Body of pancreas (tissue), 4 donors: ENCODE measurements at regions not wholly inside any gene's neighbourhood (a gene's known extent, or its start where the extent isn't known, plus 50 kb on each side); places are given as distances from the start of the nearest gene placed in this dataset.

ENCODE experiments used
- ATAC-seq: fragments of 150-250 bp; one replicate; pipeline ENCODE4 v1.9.1; 2016
- DNase-seq, 4 donors: peaks; one replicate each; pipeline ENCODE4 v3.0.0-alpha.2; 2019
- H3K27ac ChIP-seq, 4 donors: fragments of 200-600 bp; sonication (generic); 1 replicate in 3 of 4; 2 replicates in 1 of 4; pipeline versions ENCODE4 v1.5.1 to v1.6.1; 2016 to 2019; ENCODE audit warnings: mild to moderate bottlenecking in 1 of 4, mixed read lengths in 1 of 4, moderate library complexity in 1 of 4
- H3K27me3 ChIP-seq, 2 donors: fragments of 200-600 bp; sonication (generic); one replicate each; pipeline ENCODE4 v1.6.0; 2016; ENCODE audit warnings: mild to moderate bottlenecking in 1 of 2
- H3K36me3 ChIP-seq, 2 donors: fragments of 200-600 bp; sonication (generic); replicated peaks in 1 of 2; 2 replicates each; pipeline ENCODE4 v1.5.1; 2016; ENCODE audit warnings: low read depth in 2 of 2; ENCODE audit not compliant: insufficient read depth in 1 of 2
- H3K4me1 ChIP-seq: fragments of 200-600 bp; sonication (generic); one replicate; pipeline ENCODE4 v1.6.0; 2016
- H3K4me3 ChIP-seq, 2 donors: fragments of 200-600 bp; sonication (generic); 1 replicate in 1 of 2; 2 replicates in 1 of 2; pipeline ENCODE4 v1.5.1; 2016 to 2019
- H3K9me3 ChIP-seq, 3 donors: fragments of 200-600 bp; sonication (generic); 1 replicate in 2 of 3; 2 replicates in 1 of 3; pipeline ENCODE4 v1.5.1; 2016
- CTCF ChIP-seq, 7 experiments: fragments of 450-650 bp in 4 of 7; fragments of 200-600 bp in 3 of 7; sonication (generic) in 3 of 7; IDR thresholded peaks; one replicate each; pipeline ENCODE4 v1.5.1; 2016 to 2019; ENCODE audit warnings: antibody characterized with exemption in 7 of 7
- POLR2A ChIP-seq, 3 donors: fragments of 450-650 bp; IDR thresholded peaks; one replicate each; pipeline ENCODE4 v1.6.1; 2016; ENCODE audit warnings: antibody characterized with exemption in 3 of 3, mild to moderate bottlenecking in 2 of 3
- WGBS, 2 donors: methylation state at CpG; one replicate each; pipeline ENCODE4 v1.1.5; 2017; 5-methylcytosine and 5-hydroxymethylcytosine counted together
- intact Hi-C: fragments of 100-400 bp; cut with DNase I; formaldehyde crosslinking; loops from one replicate; pipeline ENCODE4 v1.15.1; 2023

GRCh38 chr4:54368281-54369265 is 139.5 kb downstream of the PDGFRA start:
- DNase-seq (no peak), ATAC-seq (no peak)
- Histone ChIP-seq H3K9me3 (no peaks in the 10 kb centered on the region), H3K4me1 (no peaks in the 10 kb centered on the region), H3K4me3 (no peak overlapping the region), H3K36me3 (no peaks in the 10 kb centered on the region), H3K27ac (no peak overlapping the region), H3K27me3 (no peaks in the 10 kb centered on the region)
- intact Hi-C loops: no loop called here
- WGBS, 2 donors: 51 to 59% methylated on average over 6 of the region's 6 CpGs
- TF ChIP-seq CTCF (IDR thresholded peaks at IDR 0.05) (no peak), POLR2A (IDR thresholded peaks at IDR 0.05) (no peak)

- no peak for TF ChIP-seq CTCF (IDR thresholded peaks at IDR 0.05)
- no peak for TF ChIP-seq POLR2A (IDR thresholded peaks at IDR 0.05)
- Histone ChIP-seq H3K36me3 (no peaks in the 10 kb centered on the region), H3K9me3 (no peaks in the 10 kb centered on the region), H3K27me3 (no peaks in the 10 kb centered on the region), H3K4me1 (no peaks in the 10 kb centered on the region), H3K4me3 (no peak overlapping the region), H3K27ac (no peak overlapping the region)
- WGBS, 2 donors: 43 to 58% methylated on average over 3 of the region's 3 CpGs
- DNase-seq (no peak), ATAC-seq (no peak)
- intact Hi-C loops: no loop called here
These were observed 142.1 kb downstream of the PDGFRA start for GRCh38 chr4:54371173-54371572.

GRCh38 chr4:54372951-54373350 is 143.9 kb downstream of the PDGFRA start:
- TF ChIP-seq CTCF (IDR thresholded peaks at IDR 0.05) (no peak), POLR2A (IDR thresholded peaks at IDR 0.05) (no peak)
- WGBS, 2 donors: 70 to 75% methylated on average over 2 of the region's 2 CpGs
- Histone ChIP-seq H3K27me3 (no peaks in the 10 kb centered on the region), H3K4me3 (no peak overlapping the region), H3K36me3 (no peaks in the 10 kb centered on the region), H3K9me3 (no peaks in the 10 kb centered on the region), H3K27ac (no peak overlapping the region), H3K4me1 (no peaks in the 10 kb centered on the region)
- intact Hi-C loops: no loop called here
- DNase-seq (no peak), ATAC-seq (no peak)

- H3K36me3 ChIP-seq: no peaks in the 10 kb centered on the region
- intact Hi-C loops: no loop called here
These were observed 144.7 kb downstream of the PDGFRA start for GRCh38 chr4:54373718-54374210.

More at GRCh38 chr4:54373718-54374210, 144.7 kb downstream of the PDGFRA start:
- no peak overlapping the region for H3K4me3 ChIP-seq
- H3K4me1 ChIP-seq: no peaks in the 10 kb centered on the region
- no peak overlapping the region for H3K27ac ChIP-seq
- H3K9me3 ChIP-seq: no peaks in the 10 kb centered on the region
- no peak for TF ChIP-seq CTCF (IDR thresholded peaks at IDR 0.05)
- no peak for TF ChIP-seq POLR2A (IDR thresholded peaks at IDR 0.05)
- ATAC-seq: no peak
- WGBS, 2 donors: 69 to 74% methylated on average over 4 of the region's 4 CpGs
- no peak for DNase-seq
- H3K27me3 ChIP-seq: no peaks in the 10 kb centered on the region
